Neural cell (in vitro differentiated cells): ENCODE measurements at regions not wholly inside any gene's neighbourhood (a gene's known extent, or its start where the extent isn't known, plus 50 kb on each side); places are given as distances from the start of the nearest gene placed in this dataset.

Experiments used
- H2AFZ ChIP-seq: fragments of 200-600, 300-800 bp; sonication (generic), shearing (Covaris generic); 2 replicates; pipeline ENCODE4 v1.6.0; 2014; ENCODE audit warnings: low read depth, mild to moderate bottlenecking, antibody characterized with exemption, low read length, moderate library complexity
- H3F3A ChIP-seq: fragments of 200-600 bp; shearing (Covaris generic); 2 replicates; pipeline ENCODE4 v1.6.1; 2016; ENCODE audit warnings: mild to moderate bottlenecking, moderate library complexity, mixed read lengths, antibody characterized with exemption, low read length; ENCODE audit not compliant: insufficient read depth, poor library complexity, severe bottlenecking
- H3K27ac ChIP-seq: fragments of 200-600, 300-800 bp; sonication (generic), shearing (Covaris generic); 2 replicates; pipeline ENCODE4 v1.5.1; 2014; ENCODE audit warnings: mild to moderate bottlenecking, low read length, moderate library complexity
- H3K27me3 ChIP-seq: fragments of 300-800, 200-600 bp; sonication (generic), shearing (Covaris generic); 2 replicates; pipeline ENCODE4 v1.6.0; 2014; ENCODE audit warnings: mild to moderate bottlenecking, low read depth, low read length, moderate library complexity; ENCODE audit not compliant: insufficient read depth
- H3K36me3 ChIP-seq: fragments of 300-800, 200-600 bp; sonication (generic), shearing (Covaris generic); 2 replicates; pipeline ENCODE4 v1.5.1; 2014; ENCODE audit warnings: mild to moderate bottlenecking, antibody characterized with exemption, low read length, moderate library complexity; ENCODE audit not compliant: insufficient read depth
- H3K4me2 ChIP-seq: fragments of 300-800, 200-600 bp; sonication (generic), shearing (Covaris generic); 2 replicates; pipeline ENCODE4 v1.6.0; 2014; ENCODE audit warnings: mild to moderate bottlenecking, low read length
- H3K4me3 ChIP-seq: fragments of 300-800, 200-600 bp; sonication (generic), shearing (Covaris generic); 2 replicates; pipeline ENCODE4 v1.5.1; 2014; ENCODE audit warnings: mild to moderate bottlenecking, low read length, moderate library complexity
- H3K79me2 ChIP-seq: fragments of 200-600 bp; shearing (Covaris generic); replicated peaks from 2 replicates; pipeline ENCODE4 v1.6.0; 2014; ENCODE audit warnings: mild to moderate bottlenecking, low read length, moderate library complexity; ENCODE audit not compliant: insufficient read depth
- H3K9ac ChIP-seq: fragments of 300-800, 200-600 bp; sonication (generic), shearing (Covaris generic); 2 replicates; pipeline ENCODE4 v1.6.1; 2016; ENCODE audit warnings: mild to moderate bottlenecking, low read length, mixed read lengths
- H3K9me2 ChIP-seq: fragments of 200-600 bp; shearing (Covaris generic); 2 replicates; pipeline ENCODE4 v1.6.1; 2016; ENCODE audit warnings: mild to moderate bottlenecking, low read length, mixed read lengths; ENCODE audit not compliant: insufficient read depth
- H3K9me3 ChIP-seq: fragments of 200-600, 300-800 bp; sonication (generic), shearing (Covaris generic); 2 replicates; pipeline ENCODE4 v1.6.1; 2016; ENCODE audit warnings: mild to moderate bottlenecking, mixed run types, low read length, moderate library complexity, mixed read lengths
- H4K20me1 ChIP-seq: fragments of 200-600 bp; shearing (Covaris generic); 2 replicates; pipeline ENCODE4 v1.6.1; 2016; ENCODE audit warnings: mild to moderate bottlenecking, mixed run types; ENCODE audit not compliant: insufficient read depth
- CTCF ChIP-seq: fragments of 450-650 bp; IDR thresholded peaks from 2 replicates; pipeline ENCODE4 v1.5.1; 2014; ENCODE audit warnings: antibody characterized with exemption, mild to moderate bottlenecking, moderate library complexity; ENCODE audit not compliant: poor library complexity, severe bottlenecking
- EP300 ChIP-seq: fragments of 450-650 bp; conservative IDR thresholded peaks from 2 replicates; pipeline ENCODE4 v1.6.1; 2014; ENCODE audit warnings: antibody characterized with exemption, mild to moderate bottlenecking, moderate library complexity; ENCODE audit not compliant: poor library complexity, severe bottlenecking
- EZH2 ChIP-seq: fragments of 200-600, 300-800 bp; shearing (Covaris generic), sonication (generic); IDR thresholded peaks from 2 replicates; pipeline ENCODE4 v1.6.1; 2014; ENCODE audit warnings: antibody characterized with exemption, low read length, borderline replicate concordance, mild to moderate bottlenecking; ENCODE audit not compliant: insufficient read depth, poor library complexity, severe bottlenecking
- MXI1 ChIP-seq: fragments of 450-650 bp; conservative IDR thresholded peaks from 2 replicates; pipeline ENCODE4 v1.6.1; 2014; ENCODE audit warnings: antibody characterized with exemption, mild to moderate bottlenecking; ENCODE audit not compliant: poor library complexity, severe bottlenecking
- POLR2AphosphoS5 ChIP-seq: IDR thresholded peaks from 2 replicates; pipeline ENCODE4 v1.6.1; 2012
- RAD21 ChIP-seq: fragments of 450-650 bp; conservative IDR thresholded peaks from 2 replicates; pipeline ENCODE4 v1.6.1; 2014; ENCODE audit warnings: antibody characterized with exemption, mild to moderate bottlenecking, moderate library complexity
- REST ChIP-seq: IDR thresholded peaks from 2 replicates; pipeline ENCODE4 v1.6.1; 2012; ENCODE audit warnings: borderline replicate concordance
- SMC3 ChIP-seq: fragments of 450-650 bp; conservative IDR thresholded peaks from 2 replicates; pipeline ENCODE4 v1.6.1; 2014; ENCODE audit warnings: antibody characterized with exemption, mild to moderate bottlenecking, moderate library complexity; ENCODE audit not compliant: poor library complexity
- TAF1 ChIP-seq: IDR thresholded peaks from 2 replicates; pipeline ENCODE4 v1.6.1; 2012; ENCODE audit warnings: low read depth

GRCh38 chr22:49086181-49086580, 741.5 kb downstream of the BRD1 start:
- Histone ChIP-seq H3K4me3 (no peak overlapping the region), H3K4me2 (no peak overlapping the region), H4K20me1 (no peaks in the 10 kb centered on the region), H3K9me3 (no peaks in the 10 kb centered on the region), H3K9me2 (no peaks in the 10 kb centered on the region), H3K9ac (no peak overlapping the region), H3K27ac (no peak overlapping the region), H3K36me3 (no peaks in the 10 kb centered on the region), H3K27me3 (no peaks in the 10 kb centered on the region), H3K79me2 (no peaks in the 10 kb centered on the region), H2AFZ (no peak overlapping the region), H3F3A (no peaks in the 10 kb centered on the region)
- no peak for TF ChIP-seq POLR2AphosphoS5
- no peak for TF ChIP-seq REST
- no peak for TF ChIP-seq CTCF
- no peak for TF ChIP-seq SMC3
- TF ChIP-seq TAF1: no peak
- TF ChIP-seq RAD21: no peak
- no peak for TF ChIP-seq MXI1
- TF ChIP-seq EP300: no peak
- no peak for TF ChIP-seq EZH2

- TF ChIP-seq REST: no peak
- no peak for TF ChIP-seq MXI1
- H3K79me2 ChIP-seq: no peaks in the 10 kb centered on the region
- no peaks in the 10 kb centered on the region for H3F3A ChIP-seq
- no peaks in the 10 kb centered on the region for H4K20me1 ChIP-seq
- H3K4me2 ChIP-seq: no peak overlapping the region
- H3K9me2 ChIP-seq: no peaks in the 10 kb centered on the region
- H3K9ac ChIP-seq: no peak overlapping the region
- no peaks in the 10 kb centered on the region for H3K36me3 ChIP-seq
- no peak overlapping the region for H3K4me3 ChIP-seq
- H3K27ac ChIP-seq: no peak overlapping the region
- no peak overlapping the region for H2AFZ ChIP-seq
- H3K9me3 ChIP-seq: no peaks in the 10 kb centered on the region
- no peaks in the 10 kb centered on the region for H3K27me3 ChIP-seq
These were observed 743.5 kb downstream of the BRD1 start for GRCh38 chr22:49084206-49084605.
